Astrocyte (in vitro differentiated cells and primary cell): ENCODE measurements at regions not wholly inside any gene's neighbourhood (a gene's known extent, or its start where the extent isn't known, plus 50 kb on each side); places are given as distances from the start of the nearest gene placed in this dataset.

Experiments
- DNase-seq: peaks from one replicate; pipeline ENCODE4 v3.0.0-alpha.2; 2010; ENCODE audit warnings: low read depth
- FAIRE-seq: peaks from 2 replicates; lab custom pipeline; 2011; peaks lifted over from hg19 to GRCh38; lab: Jason Lieb, UNC
- H2AFZ ChIP-seq: 2 replicates; pipeline ENCODE4 v1.6.0; 2012; ENCODE audit warnings: low read depth, low read length, inconsistent platforms
- H3K27ac ChIP-seq: 2 replicates; pipeline ENCODE4 v1.5.1; 2011; ENCODE audit warnings: low read depth, low read length, inconsistent platforms
- H3K27me3 ChIP-seq: 2 replicates; pipeline ENCODE4 v1.6.0; 2011; ENCODE audit warnings: low read length, inconsistent platforms; ENCODE audit not compliant: insufficient read depth
- H3K36me3 ChIP-seq: 2 replicates; pipeline ENCODE4 v1.5.1; 2011; ENCODE audit warnings: low read length, inconsistent platforms; ENCODE audit not compliant: insufficient read depth
- H3K4me1 ChIP-seq: 2 replicates; pipeline ENCODE4 v1.5.1; 2011; ENCODE audit warnings: low read length, inconsistent platforms; ENCODE audit not compliant: insufficient read depth
- H3K4me2 ChIP-seq: 2 replicates; pipeline ENCODE4 v1.6.0; 2012; ENCODE audit warnings: low read length, inconsistent platforms
- H3K4me3 ChIP-seq: 2 replicates; pipeline ENCODE4 v1.5.1; 2011; ENCODE audit warnings: low read depth, mild to moderate bottlenecking, low read length, inconsistent platforms; ENCODE audit not compliant: insufficient read depth
- H3K79me2 ChIP-seq: 2 replicates; pipeline ENCODE4 v1.6.0; 2012; ENCODE audit warnings: mild to moderate bottlenecking, low read length, inconsistent platforms; ENCODE audit not compliant: insufficient read depth
- H3K9ac ChIP-seq: 2 replicates; pipeline ENCODE4 v1.6.0; 2012; ENCODE audit warnings: mild to moderate bottlenecking, low read length, inconsistent platforms
- H3K9me3 ChIP-seq: 2 replicates; pipeline ENCODE4 v1.5.1; 2012; ENCODE audit warnings: low read depth, mild to moderate bottlenecking, low read length, inconsistent platforms; ENCODE audit not compliant: insufficient read depth
- H4K20me1 ChIP-seq: 2 replicates; pipeline ENCODE4 v1.6.0; 2012; ENCODE audit warnings: low read length, inconsistent platforms; ENCODE audit not compliant: insufficient read depth
- H3K27ac Mint-ChIP-seq: one replicate; pipeline ENCODE4 v1.8.0; 2021; ENCODE audit warnings: mild to moderate bottlenecking, mixed read lengths; ENCODE audit not compliant: unreplicated experiment
- H3K27me3 Mint-ChIP-seq: one replicate; pipeline ENCODE4 v1.8.0; 2021; ENCODE audit warnings: low read depth, mixed read lengths; ENCODE audit not compliant: unreplicated experiment
- H3K36me3 Mint-ChIP-seq: one replicate; pipeline ENCODE4 v1.8.0; 2021; ENCODE audit warnings: low read depth, mixed read lengths; ENCODE audit not compliant: unreplicated experiment
- H3K4me1 Mint-ChIP-seq: one replicate; pipeline ENCODE4 v1.8.0; 2021; ENCODE audit warnings: low read depth, mixed read lengths; ENCODE audit not compliant: unreplicated experiment
- H3K4me3 Mint-ChIP-seq: one replicate; pipeline ENCODE4 v1.8.0; 2021; ENCODE audit warnings: mild to moderate bottlenecking, moderate library complexity, mixed read lengths; ENCODE audit not compliant: unreplicated experiment
- H3K9me3 Mint-ChIP-seq: one replicate; pipeline ENCODE4 v1.8.0; 2021; ENCODE audit warnings: mild to moderate bottlenecking, mixed read lengths; ENCODE audit not compliant: unreplicated experiment
- CTCF ChIP-seq: IDR thresholded peaks from 2 replicates; pipeline ENCODE4 v1.5.1; 2011; ENCODE audit warnings: low read depth, mild to moderate bottlenecking, inconsistent platforms, low read length, moderate library complexity; ENCODE audit not compliant: insufficient read depth
- EZH2 ChIP-seq: IDR thresholded peaks from 2 replicates; pipeline ENCODE4 v1.6.1; 2012; ENCODE audit warnings: mild to moderate bottlenecking, low read length, inconsistent platforms; ENCODE audit not compliant: insufficient read depth

DNA sequence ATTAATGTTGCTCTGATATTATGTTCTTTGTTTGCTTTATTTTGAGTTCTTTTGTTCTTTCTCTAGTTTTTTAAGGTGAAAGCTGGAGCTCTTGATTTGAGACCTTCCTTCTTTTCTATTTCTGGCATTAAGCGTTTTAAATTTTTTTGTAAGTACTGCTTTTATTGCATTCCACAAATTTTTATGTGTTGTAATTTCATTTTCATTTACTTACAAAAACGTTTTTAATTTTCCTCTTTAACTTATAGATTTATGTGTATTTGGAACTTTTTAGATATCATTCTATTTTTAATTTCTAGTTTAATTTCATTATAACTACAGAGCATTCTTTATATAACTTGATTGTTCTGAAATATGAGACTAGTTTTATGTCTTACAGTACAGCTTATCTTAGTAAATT lies 395.6 kb downstream of the ETV1 start:
- Histone ChIP-seq H3K4me3 (no peak overlapping the region), H3K79me2 (no peaks in the 10 kb centered on the region), H3K36me3 (no peaks in the 10 kb centered on the region), H3K9me3 (no peaks in the 10 kb centered on the region), H3K27me3 (no peaks in the 10 kb centered on the region), H3K27ac (no peak overlapping the region), H2AFZ (no peak overlapping the region), H3K9ac (no peak overlapping the region), H4K20me1 (no peaks in the 10 kb centered on the region), H3K4me1 (no peaks in the 10 kb centered on the region), H3K4me2 (no peak overlapping the region)
- Mint-ChIP-seq H3K27ac (no peak overlapping the region), H3K4me1 (no peaks in the 10 kb centered on the region), H3K9me3 (no peaks in the 10 kb centered on the region), H3K27me3 (no peaks in the 10 kb centered on the region), H3K36me3 (no peaks in the 10 kb centered on the region), H3K4me3 (no peak overlapping the region)
- TF ChIP-seq EZH2: no peak
- TF ChIP-seq CTCF: no peak
- FAIRE-seq (no peak), DNase-seq (no peak)

- no peak overlapping the region for H3K4me2 ChIP-seq
- no peaks in the 10 kb centered on the region for H3K36me3 Mint-ChIP-seq
- H3K9me3 Mint-ChIP-seq: peaks cover 1% of the 10 kb centered on the region
- FAIRE-seq: no peak
- H3K79me2 ChIP-seq: no peaks in the 10 kb centered on the region
- no peak overlapping the region for H3K27ac ChIP-seq
- H4K20me1 ChIP-seq: no peaks in the 10 kb centered on the region
- H3K4me3 Mint-ChIP-seq: no peak overlapping the region
- no peaks in the 10 kb centered on the region for H3K27me3 ChIP-seq
- H3K9me3 ChIP-seq: no peaks in the 10 kb centered on the region
- no peak overlapping the region for H3K27ac Mint-ChIP-seq
- no peak overlapping the region for H3K4me3 ChIP-seq
- H2AFZ ChIP-seq: no peak overlapping the region
- H3K4me1 Mint-ChIP-seq: peaks cover 4% of the 10 kb centered on the region
- no peak for TF ChIP-seq EZH2
- TF ChIP-seq CTCF: no peak
- H3K9ac ChIP-seq: no peak overlapping the region
- H3K27me3 Mint-ChIP-seq: no peaks in the 10 kb centered on the region
- no peak for DNase-seq
- H3K4me1 ChIP-seq: no peaks in the 10 kb centered on the region
- H3K36me3 ChIP-seq: no peaks in the 10 kb centered on the region
Observed at GRCh38 chr7:13602036-13602435, 387.4 kb downstream of the ETV1 start.

GRCh38 chr7:13603016-13603415 lies 386.4 kb downstream of the ETV1 start:
- peaks cover 1% of the 10 kb centered on the region for H3K9me3 Mint-ChIP-seq
- Histone ChIP-seq H2AFZ (no peak overlapping the region), H3K27me3 (no peaks in the 10 kb centered on the region), H3K4me1 (no peaks in the 10 kb centered on the region), H3K4me3 (no peak overlapping the region), H3K9ac (no peak overlapping the region), H3K79me2 (no peaks in the 10 kb centered on the region), H3K9me3 (no peaks in the 10 kb centered on the region), H3K4me2 (no peak overlapping the region), H4K20me1 (no peaks in the 10 kb centered on the region), H3K27ac (no peak overlapping the region), H3K36me3 (no peaks in the 10 kb centered on the region)
- no peaks in the 10 kb centered on the region for H3K36me3 Mint-ChIP-seq
- peaks cover 4% of the 10 kb centered on the region for H3K4me1 Mint-ChIP-seq
- H3K27me3 Mint-ChIP-seq: no peaks in the 10 kb centered on the region
- FAIRE-seq (no peak), DNase-seq (no peak)
- no peak for TF ChIP-seq CTCF
- TF ChIP-seq EZH2: no peak
- H3K27ac Mint-ChIP-seq: no peak overlapping the region
- no peak overlapping the region for H3K4me3 Mint-ChIP-seq
